Fibroblast of lung (primary cell): ENCODE measurements at regions not wholly inside any gene's neighbourhood (a gene's known extent, or its start where the extent isn't known, plus 50 kb on each side); places are given as distances from the start of the nearest gene placed in this dataset.

Experiments used
- DNase-seq, 2 donors: peaks; one replicate each; pipeline versions ENCODE4 v3.0.0 to v3.0.0-alpha.2; 2010; ENCODE audit warnings: low read depth in 2 of 2
- H2AFZ ChIP-seq: 2 replicates; pipeline ENCODE4 v1.5.1; 2012; ENCODE audit warnings: low read length, control low read depth, inconsistent platforms
- H3K27ac ChIP-seq: 2 replicates; pipeline ENCODE4 v1.5.1; 2011; ENCODE audit warnings: low read length, control low read depth; ENCODE audit not compliant: insufficient read depth
- H3K27me3 ChIP-seq: 2 replicates; pipeline ENCODE4 v1.5.1; 2011; ENCODE audit warnings: mild to moderate bottlenecking, low read length; ENCODE audit not compliant: control insufficient read depth, insufficient read depth
- H3K36me3 ChIP-seq: 2 replicates; pipeline ENCODE4 v1.5.1; 2011; ENCODE audit warnings: low read length; ENCODE audit not compliant: control insufficient read depth, insufficient read depth
- H3K4me1 ChIP-seq: 2 replicates; pipeline ENCODE4 v1.5.1; 2011; ENCODE audit warnings: low read length; ENCODE audit not compliant: control insufficient read depth, insufficient read depth; ENCODE audit errors: extremely low read depth
- H3K4me2 ChIP-seq: 2 replicates; pipeline ENCODE4 v1.5.1; 2011; ENCODE audit warnings: low read length, control low read depth; ENCODE audit not compliant: insufficient read depth; ENCODE audit errors: extremely low read depth
- H3K4me3 ChIP-seq, 4 experiments: fragments of 200-600 bp in 1 of 4; sonication (generic) in 1 of 4; replicated peaks in 1 of 4; 2 replicates each; pipeline ENCODE4 v1.5.1; 2011 to 2016; ENCODE audit warnings: low read length in 4 of 4, low read depth in 3 of 4, mild to moderate bottlenecking in 3 of 4, control low read depth in 2 of 4, inconsistent platforms in 1 of 4, mixed read lengths in 1 of 4; ENCODE audit not compliant: insufficient read depth in 1 of 4; ENCODE audit errors: control extremely low read depth in 1 of 4
- H3K79me2 ChIP-seq: 2 replicates; pipeline ENCODE4 v1.5.1; 2012; ENCODE audit warnings: mild to moderate bottlenecking, low read length, inconsistent platforms; ENCODE audit not compliant: control insufficient read depth, insufficient read depth
- H3K9ac ChIP-seq: 2 replicates; pipeline ENCODE4 v1.5.1; 2011; ENCODE audit warnings: mild to moderate bottlenecking, low read length, control low read depth; ENCODE audit not compliant: insufficient read depth
- H3K9me3 ChIP-seq: 2 replicates; pipeline ENCODE4 v1.5.1; 2012; ENCODE audit warnings: low read depth, low read length; ENCODE audit not compliant: control insufficient read depth, insufficient read depth
- H4K20me1 ChIP-seq: 2 replicates; pipeline ENCODE4 v1.5.1; 2011; ENCODE audit warnings: low read length; ENCODE audit not compliant: control insufficient read depth, insufficient read depth; ENCODE audit errors: extremely low read depth
- EZH2 ChIP-seq: IDR thresholded peaks from 2 replicates; pipeline ENCODE4 v1.5.1; 2012; ENCODE audit warnings: low read length, control low read depth, mild to moderate bottlenecking; ENCODE audit errors: missing control alignments
- TF ChIP-seq, protein P1 (sequence below), 2 donors: IDR thresholded peaks in 1 of 2; conservative IDR thresholded peaks in 1 of 2; 1 replicate in 1 of 2; 2 replicates in 1 of 2; pipeline ENCODE4 v1.5.1; 2011 to 2012; ENCODE audit warnings: low read length in 2 of 2, control low read depth in 1 of 2, inconsistent platforms in 1 of 2, low read depth in 1 of 2, mild to moderate bottlenecking in 1 of 2

DNA sequence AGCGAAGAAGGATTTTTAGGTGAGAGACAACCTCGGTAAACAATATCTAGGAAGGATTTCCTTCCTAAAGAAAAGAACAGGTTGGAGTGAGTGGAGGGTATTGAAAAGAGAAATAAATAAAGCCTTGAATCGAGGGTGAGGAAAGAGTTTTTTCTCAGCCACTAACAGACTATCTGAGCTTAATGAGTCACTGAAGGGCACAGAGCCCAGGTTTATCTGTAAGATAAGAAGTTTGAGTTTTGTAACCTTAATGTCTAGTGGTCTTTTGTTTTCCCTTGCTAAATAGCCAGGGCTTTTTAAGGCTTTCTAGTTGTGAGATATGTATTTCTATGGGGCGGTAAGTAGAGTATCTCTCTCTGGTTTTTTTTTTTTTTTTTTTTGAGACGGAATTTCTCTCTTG, 394.5 kb upstream of the KIRREL3 start:
- H3K27me3 ChIP-seq, result no peaks in the 10 kb centered on the region
- no peak for TF ChIP-seq EZH2
- TF ChIP-seq, protein P1, sequence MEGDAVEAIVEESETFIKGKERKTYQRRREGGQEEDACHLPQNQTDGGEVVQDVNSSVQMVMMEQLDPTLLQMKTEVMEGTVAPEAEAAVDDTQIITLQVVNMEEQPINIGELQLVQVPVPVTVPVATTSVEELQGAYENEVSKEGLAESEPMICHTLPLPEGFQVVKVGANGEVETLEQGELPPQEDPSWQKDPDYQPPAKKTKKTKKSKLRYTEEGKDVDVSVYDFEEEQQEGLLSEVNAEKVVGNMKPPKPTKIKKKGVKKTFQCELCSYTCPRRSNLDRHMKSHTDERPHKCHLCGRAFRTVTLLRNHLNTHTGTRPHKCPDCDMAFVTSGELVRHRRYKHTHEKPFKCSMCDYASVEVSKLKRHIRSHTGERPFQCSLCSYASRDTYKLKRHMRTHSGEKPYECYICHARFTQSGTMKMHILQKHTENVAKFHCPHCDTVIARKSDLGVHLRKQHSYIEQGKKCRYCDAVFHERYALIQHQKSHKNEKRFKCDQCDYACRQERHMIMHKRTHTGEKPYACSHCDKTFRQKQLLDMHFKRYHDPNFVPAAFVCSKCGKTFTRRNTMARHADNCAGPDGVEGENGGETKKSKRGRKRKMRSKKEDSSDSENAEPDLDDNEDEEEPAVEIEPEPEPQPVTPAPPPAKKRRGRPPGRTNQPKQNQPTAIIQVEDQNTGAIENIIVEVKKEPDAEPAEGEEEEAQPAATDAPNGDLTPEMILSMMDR (conservative IDR thresholded peaks at IDR 0.05 in 1 of 2, IDR thresholded peaks at IDR 0.05 in 1 of 2; ENCODE audit: low read depth in 1 of 2, low read length in 2 of 2), result no peak
- no peaks in the 10 kb centered on the region for H3K9me3 ChIP-seq
- H3K27ac ChIP-seq, result no peak overlapping the region
- no peak for DNase-seq
- no peaks in the 10 kb centered on the region for H3K4me1 ChIP-seq
- no peak overlapping the region for H3K4me2 ChIP-seq
- H2AFZ ChIP-seq, result no peak overlapping the region
- no peak overlapping the region for H3K9ac ChIP-seq
- no peak overlapping the region for H3K4me3 ChIP-seq
- no peaks in the 10 kb centered on the region for H3K36me3 ChIP-seq
- no peaks in the 10 kb centered on the region for H3K79me2 ChIP-seq
- no peaks in the 10 kb centered on the region for H4K20me1 ChIP-seq

DNA sequence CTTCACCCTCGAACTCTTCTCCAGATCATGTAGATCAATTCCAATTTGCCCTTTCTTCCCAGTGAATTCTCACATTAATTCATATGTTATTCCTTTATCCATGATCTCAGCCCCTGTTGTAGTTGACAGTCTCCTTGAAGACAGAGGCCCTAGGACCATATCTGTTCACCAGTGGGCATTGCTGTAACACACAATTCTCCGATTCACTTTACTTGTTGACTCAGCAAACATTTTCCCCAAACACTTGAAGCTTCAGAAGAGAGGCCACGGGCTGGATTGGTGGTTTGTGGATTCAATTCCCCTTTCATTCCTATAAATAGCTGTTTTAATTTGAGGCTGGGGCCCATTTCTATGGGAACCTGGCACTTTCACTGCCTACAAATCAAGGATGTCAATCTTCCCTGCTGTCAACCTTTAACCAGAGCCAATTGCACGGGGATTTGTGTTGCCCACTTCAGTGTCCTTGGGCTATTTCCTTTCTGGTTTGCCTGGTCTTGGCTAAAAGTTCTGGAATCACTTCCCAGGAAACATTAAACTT, 393.0 kb upstream of the KIRREL3 start:
- no peaks in the 10 kb centered on the region for H3K4me1 ChIP-seq
- no peak overlapping the region for H3K4me3 ChIP-seq
- H3K4me2 ChIP-seq, result no peak overlapping the region
- no peaks in the 10 kb centered on the region for H3K79me2 ChIP-seq
- H3K9me3 ChIP-seq, result no peaks in the 10 kb centered on the region
- TF ChIP-seq, protein P1 (conservative IDR thresholded peaks at IDR 0.05 in 1 of 2, IDR thresholded peaks at IDR 0.05 in 1 of 2; ENCODE audit: low read depth in 1 of 2, low read length in 2 of 2), result no peak
- no peak for TF ChIP-seq EZH2
- no peak overlapping the region for H2AFZ ChIP-seq
- no peaks in the 10 kb centered on the region for H3K36me3 ChIP-seq
- no peak overlapping the region for H3K9ac ChIP-seq
- H3K27me3 ChIP-seq, result no peaks in the 10 kb centered on the region
- no peaks in the 10 kb centered on the region for H4K20me1 ChIP-seq
- no peak for DNase-seq
- H3K27ac ChIP-seq, result no peak overlapping the region

DNA sequence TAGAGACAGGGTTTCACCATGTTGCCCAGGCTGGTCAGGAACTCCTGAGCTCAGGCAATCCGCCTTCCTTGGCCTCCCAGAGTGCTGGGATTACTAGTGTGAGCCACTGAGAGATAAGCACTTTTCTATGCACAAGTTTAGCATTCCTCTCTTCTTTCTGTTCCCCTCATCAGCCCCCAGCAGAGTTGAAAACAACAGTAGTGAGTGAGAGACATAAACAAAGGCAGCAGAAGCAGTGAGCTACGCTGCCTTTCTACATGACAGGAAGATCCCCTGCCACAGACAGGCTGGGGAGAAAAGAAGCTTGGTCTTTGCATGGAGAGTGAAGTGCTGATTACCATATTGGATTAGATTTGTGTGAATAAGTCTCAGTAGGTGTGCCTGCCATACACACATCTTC, 392.0 kb upstream of the KIRREL3 start:
- Histone ChIP-seq H3K9me3 (no peaks in the 10 kb centered on the region), H4K20me1 (no peaks in the 10 kb centered on the region), H3K4me2 (no peak overlapping the region), H3K36me3 (no peaks in the 10 kb centered on the region), H2AFZ (no peak overlapping the region), H3K4me3 (no peak overlapping the region), H3K4me1 (no peaks in the 10 kb centered on the region), H3K79me2 (no peaks in the 10 kb centered on the region), H3K9ac (no peak overlapping the region), H3K27me3 (no peaks in the 10 kb centered on the region), H3K27ac (no peak overlapping the region)
- TF ChIP-seq, protein P1 (conservative IDR thresholded peaks at IDR 0.05 in 1 of 2, IDR thresholded peaks at IDR 0.05 in 1 of 2; ENCODE audit: low read depth in 1 of 2, low read length in 2 of 2), result no peak
- TF ChIP-seq EZH2, result no peak
- DNase-seq, result no peak
